ENCODE measurements at regions not wholly inside any gene's neighbourhood (a gene's known extent, or its start where the extent isn't known, plus 50 kb on each side); places are given as distances from the start of the nearest gene placed in this dataset.

GRCh38 chr3:18127859-18128681 lies 297.1 kb downstream of the SATB1 start:
- H3K27ac ChIP-seq = no peak overlapping the region
- no peak for DNase-seq
- no peaks in the 10 kb centered on the region for H3K27me3 ChIP-seq (ENCODE audit: insufficient read depth, low read depth, severe bottlenecking)
- no peak for TF ChIP-seq CTCF (IDR thresholded peaks at IDR 0.05; ENCODE audit: low read depth, low read length)
- no peaks in the 10 kb centered on the region for H3K9me3 ChIP-seq (ENCODE audit: severe bottlenecking)
- H3K4me3 ChIP-seq (ENCODE audit: low read depth, low read length) = no peak overlapping the region
- H3K36me3 ChIP-seq = no peaks in the 10 kb centered on the region

GRCh38 chr3:18127174-18127858 lies 297.8 kb downstream of the SATB1 start:
- no peak for DNase-seq

GRCh38 chr3:18126772-18127171 lies 298.4 kb downstream of the SATB1 start:
- no peak for TF ChIP-seq CTCF (IDR thresholded peaks at IDR 0.05; ENCODE audit: low read depth, low read length)
- no peaks in the 10 kb centered on the region for H3K27me3 ChIP-seq (ENCODE audit: insufficient read depth, low read depth, severe bottlenecking)
- no peaks in the 10 kb centered on the region for H3K9me3 ChIP-seq (ENCODE audit: severe bottlenecking)
- H3K36me3 ChIP-seq = no peaks in the 10 kb centered on the region
- H3K27ac ChIP-seq = no peak overlapping the region
- DNase-seq = no peak
- no peak overlapping the region for H3K4me3 ChIP-seq (ENCODE audit: low read depth, low read length)

More at GRCh38 chr3:18127174-18127858, 297.8 kb downstream of the SATB1 start:
- Histone ChIP-seq H3K27me3 (ENCODE audit: insufficient read depth, low read depth, severe bottlenecking) (no peaks in the 10 kb centered on the region), H3K36me3 (no peaks in the 10 kb centered on the region), H3K27ac (no peak overlapping the region), H3K4me3 (ENCODE audit: low read depth, low read length) (no peak overlapping the region), H3K9me3 (ENCODE audit: severe bottlenecking) (no peaks in the 10 kb centered on the region)
- no peak for TF ChIP-seq CTCF (IDR thresholded peaks at IDR 0.05; ENCODE audit: low read depth, low read length)

- no peaks in the 10 kb centered on the region for H3K9me3 ChIP-seq (ENCODE audit: severe bottlenecking)
- H3K27me3 ChIP-seq (ENCODE audit: insufficient read depth, low read depth, severe bottlenecking) = no peaks in the 10 kb centered on the region
- no peak overlapping the region for H3K4me3 ChIP-seq (ENCODE audit: low read depth, low read length)
- no peak overlapping the region for H3K27ac ChIP-seq
- no peak for DNase-seq
- no peaks in the 10 kb centered on the region for H3K36me3 ChIP-seq
- TF ChIP-seq CTCF (IDR thresholded peaks at IDR 0.05; ENCODE audit: low read depth, low read length) = no peak
These were observed 300.6 kb downstream of the SATB1 start for GRCh38 chr3:18124501-18124900.

- no peaks in the 10 kb centered on the region for H3K36me3 ChIP-seq
- H3K4me3 ChIP-seq (ENCODE audit: low read depth, low read length) = no peak overlapping the region
- no peaks in the 10 kb centered on the region for H3K9me3 ChIP-seq (ENCODE audit: severe bottlenecking)
- no peak for TF ChIP-seq CTCF (IDR thresholded peaks at IDR 0.05; ENCODE audit: low read depth, low read length)
- no peaks in the 10 kb centered on the region for H3K27me3 ChIP-seq (ENCODE audit: insufficient read depth, low read depth, severe bottlenecking)
- no peak overlapping the region for H3K27ac ChIP-seq
- DNase-seq = no peak
These were observed 302.9 kb downstream of the SATB1 start for GRCh38 chr3:18122264-18122663.
